ENCODE measurements at regions not wholly inside any gene's neighbourhood (a gene's known extent, or its start where the extent isn't known, plus 50 kb on each side); places are given as distances from the start of the nearest gene placed in this dataset.

DNA sequence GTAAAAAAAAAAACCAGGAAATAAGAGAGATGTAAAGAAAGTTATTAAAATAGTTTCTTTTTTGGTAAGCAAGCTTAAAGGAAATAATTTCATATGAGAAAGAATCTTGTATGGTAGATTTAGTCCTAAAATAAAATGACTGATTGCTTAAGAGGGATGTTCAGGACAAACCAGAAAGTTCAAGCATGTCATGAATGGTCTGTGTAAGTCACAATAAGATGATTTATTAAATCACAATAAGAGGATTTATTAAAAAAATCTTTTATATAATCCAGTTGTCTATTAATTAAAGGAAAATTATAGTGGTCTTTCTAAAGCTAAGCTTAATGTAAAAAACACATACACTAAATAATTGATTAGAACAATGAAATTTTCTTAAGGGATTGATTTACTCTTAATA is 91.8 kb upstream of the OR13F1 start:
- no peak for DNase-seq (ENCODE audit: extremely low spot score, insufficient read length, low read depth)

GRCh38 chr9:104416470-104416869 is 87.6 kb upstream of the OR13F1 start:
- FAIRE-seq (no peak), DNase-seq (ENCODE audit: extremely low spot score, insufficient read length, low read depth) (no peak)

More for the DNA sequence above, 91.8 kb upstream of the OR13F1 start:
- FAIRE-seq, result no peak

GRCh38 chr9:104417296-104417695 is 86.8 kb upstream of the OR13F1 start:
- no peak for FAIRE-seq
- no peak for DNase-seq (ENCODE audit: extremely low spot score, insufficient read length, low read depth)

- no peak for DNase-seq (ENCODE audit: extremely low spot score, insufficient read length, low read depth)
- FAIRE-seq, result no peak
Measured at GRCh38 chr9:104429031-104429546, 75.0 kb upstream of the OR13F1 start.

- DNase-seq (ENCODE audit: extremely low spot score, insufficient read length, low read depth), result no peak
- no peak for FAIRE-seq
Measured at GRCh38 chr9:104435059-104435458, 69.0 kb upstream of the OR13F1 start.

GRCh38 chr9:104448036-104448435 is 56.0 kb upstream of the OR13F1 start:
- no peak for FAIRE-seq
- no peak for DNase-seq (ENCODE audit: extremely low spot score, insufficient read length, low read depth)

Measured in GM18507 (cell line).